Nephron progenitor cell (in vitro differentiated cells): ENCODE measurements at regions not wholly inside any gene's neighbourhood (a gene's known extent, or its start where the extent isn't known, plus 50 kb on each side); places are given as distances from the start of the nearest gene placed in this dataset.

Experiments
- DNase-seq: peaks from one replicate; pipeline ENCODE4 v3.0.0; 2021
- H3K27ac Mint-ChIP-seq: 2 replicates; pipeline ENCODE4 v1.8.0; 2021; ENCODE audit warnings: mild to moderate bottlenecking, moderate library complexity, mixed read lengths
- H3K27me3 Mint-ChIP-seq: 2 replicates; pipeline ENCODE4 v1.8.0; 2021; ENCODE audit warnings: mild to moderate bottlenecking, low read depth, mixed read lengths; ENCODE audit not compliant: poor library complexity
- H3K36me3 Mint-ChIP-seq: 2 replicates; pipeline ENCODE4 v1.8.0; 2021; ENCODE audit warnings: low read depth, mixed read lengths
- H3K4me1 Mint-ChIP-seq: 2 replicates; pipeline ENCODE4 v1.8.0; 2021; ENCODE audit warnings: mixed read lengths
- H3K4me3 Mint-ChIP-seq: 2 replicates; pipeline ENCODE4 v1.8.0; 2021; ENCODE audit warnings: mild to moderate bottlenecking, moderate library complexity, mixed read lengths
- H3K9me3 Mint-ChIP-seq: 2 replicates; pipeline ENCODE4 v1.8.0; 2021; ENCODE audit warnings: mild to moderate bottlenecking, moderate library complexity, mixed read lengths
- TF ChIP-seq, protein P1 (sequence below): fragments of 200-600 bp; sonication (generic); IDR thresholded peaks from 2 replicates; pipeline ENCODE4 v1.5.0; 2021; ENCODE audit warnings: antibody characterized with exemption

DNA sequence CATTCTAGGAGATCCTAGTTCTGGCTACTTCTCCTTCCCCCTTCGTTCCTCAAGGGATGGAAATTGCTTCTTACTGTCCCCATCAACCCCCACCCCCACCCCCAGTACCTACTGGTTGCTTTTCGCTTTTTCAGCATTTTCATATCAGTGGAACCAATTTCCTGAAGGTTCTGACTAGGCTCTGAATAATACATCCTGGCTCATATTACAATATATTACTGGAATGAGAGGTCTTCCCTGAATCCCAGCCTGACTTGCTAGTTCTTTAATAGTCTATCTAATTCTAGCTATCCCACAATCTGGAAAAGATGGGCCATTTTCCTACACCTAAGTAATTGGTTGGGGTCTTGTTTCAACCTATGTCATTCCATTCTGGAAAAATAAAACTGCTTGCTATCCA, 207.4 kb downstream of the COG6 start:
- no peak overlapping the region for H3K27ac Mint-ChIP-seq
- no peaks in the 10 kb centered on the region for H3K36me3 Mint-ChIP-seq
- DNase-seq = no peak
- H3K9me3 Mint-ChIP-seq = no peaks in the 10 kb centered on the region
- H3K4me1 Mint-ChIP-seq = no peaks in the 10 kb centered on the region
- H3K4me3 Mint-ChIP-seq = no peak overlapping the region
- TF ChIP-seq, protein P1, sequence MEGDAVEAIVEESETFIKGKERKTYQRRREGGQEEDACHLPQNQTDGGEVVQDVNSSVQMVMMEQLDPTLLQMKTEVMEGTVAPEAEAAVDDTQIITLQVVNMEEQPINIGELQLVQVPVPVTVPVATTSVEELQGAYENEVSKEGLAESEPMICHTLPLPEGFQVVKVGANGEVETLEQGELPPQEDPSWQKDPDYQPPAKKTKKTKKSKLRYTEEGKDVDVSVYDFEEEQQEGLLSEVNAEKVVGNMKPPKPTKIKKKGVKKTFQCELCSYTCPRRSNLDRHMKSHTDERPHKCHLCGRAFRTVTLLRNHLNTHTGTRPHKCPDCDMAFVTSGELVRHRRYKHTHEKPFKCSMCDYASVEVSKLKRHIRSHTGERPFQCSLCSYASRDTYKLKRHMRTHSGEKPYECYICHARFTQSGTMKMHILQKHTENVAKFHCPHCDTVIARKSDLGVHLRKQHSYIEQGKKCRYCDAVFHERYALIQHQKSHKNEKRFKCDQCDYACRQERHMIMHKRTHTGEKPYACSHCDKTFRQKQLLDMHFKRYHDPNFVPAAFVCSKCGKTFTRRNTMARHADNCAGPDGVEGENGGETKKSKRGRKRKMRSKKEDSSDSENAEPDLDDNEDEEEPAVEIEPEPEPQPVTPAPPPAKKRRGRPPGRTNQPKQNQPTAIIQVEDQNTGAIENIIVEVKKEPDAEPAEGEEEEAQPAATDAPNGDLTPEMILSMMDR = no peak
- H3K27me3 Mint-ChIP-seq = peaks cover 7% of the 10 kb centered on the region

- H3K4me1 Mint-ChIP-seq = no peaks in the 10 kb centered on the region
- peaks cover 4% of the 10 kb centered on the region for H3K27me3 Mint-ChIP-seq
- no peaks in the 10 kb centered on the region for H3K9me3 Mint-ChIP-seq
- TF ChIP-seq, protein P1 = no peak
- DNase-seq = no peak
- no peak overlapping the region for H3K27ac Mint-ChIP-seq
- H3K4me3 Mint-ChIP-seq = no peak overlapping the region
- no peaks in the 10 kb centered on the region for H3K36me3 Mint-ChIP-seq
Observed at GRCh38 chr13:39864221-39864620, 208.8 kb downstream of the COG6 start.

DNA sequence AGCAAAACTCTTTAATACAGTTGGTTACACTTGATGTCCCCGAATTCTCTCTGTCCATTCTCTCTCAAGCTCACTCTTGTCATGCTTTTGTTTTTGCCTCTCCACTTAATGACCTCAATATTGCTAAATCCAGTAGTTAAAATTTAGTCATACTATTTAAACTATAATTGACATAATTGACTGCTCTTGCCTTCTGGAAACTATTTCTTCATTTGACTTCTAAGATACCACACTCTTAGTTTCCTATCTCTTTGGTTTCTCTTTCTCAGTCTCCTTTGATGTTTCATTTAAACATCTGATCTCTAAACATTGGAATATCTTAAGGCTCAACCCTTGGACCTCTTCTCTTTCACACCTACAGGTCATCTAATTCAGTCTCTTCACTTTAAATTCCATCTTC, 211.3 kb downstream of the COG6 start:
- Mint-ChIP-seq H3K27me3 (peaks cover 8% of the 10 kb centered on the region), H3K4me3 (no peak overlapping the region)

GRCh38 chr13:39867807-39868206, 212.3 kb downstream of the COG6 start:
- TF ChIP-seq, protein P1 = no peak
- Mint-ChIP-seq H3K4me3 (no peak overlapping the region), H3K4me1 (no peaks in the 10 kb centered on the region), H3K27me3 (peaks cover 8% of the 10 kb centered on the region), H3K36me3 (no peaks in the 10 kb centered on the region), H3K9me3 (no peaks in the 10 kb centered on the region), H3K27ac (no peak overlapping the region)
- DNase-seq = no peak

More for the DNA sequence above, 211.3 kb downstream of the COG6 start:
- no peaks in the 10 kb centered on the region for H3K9me3 Mint-ChIP-seq
- no peak for DNase-seq
- H3K27ac Mint-ChIP-seq = no peak overlapping the region
- H3K4me1 Mint-ChIP-seq = no peaks in the 10 kb centered on the region
- TF ChIP-seq, protein P1 = no peak
- no peaks in the 10 kb centered on the region for H3K36me3 Mint-ChIP-seq

GRCh38 chr13:39870197-39870747, 214.8 kb downstream of the COG6 start:
- H3K9me3 Mint-ChIP-seq = no peaks in the 10 kb centered on the region
- no peak for DNase-seq
- H3K27me3 Mint-ChIP-seq = peaks cover 8% of the 10 kb centered on the region
- no peak overlapping the region for H3K27ac Mint-ChIP-seq
- peaks cover 14% of the 10 kb centered on the region for H3K4me1 Mint-ChIP-seq
- TF ChIP-seq, protein P1 = no peak
- no peak overlapping the region for H3K4me3 Mint-ChIP-seq
- H3K36me3 Mint-ChIP-seq = no peaks in the 10 kb centered on the region

DNA sequence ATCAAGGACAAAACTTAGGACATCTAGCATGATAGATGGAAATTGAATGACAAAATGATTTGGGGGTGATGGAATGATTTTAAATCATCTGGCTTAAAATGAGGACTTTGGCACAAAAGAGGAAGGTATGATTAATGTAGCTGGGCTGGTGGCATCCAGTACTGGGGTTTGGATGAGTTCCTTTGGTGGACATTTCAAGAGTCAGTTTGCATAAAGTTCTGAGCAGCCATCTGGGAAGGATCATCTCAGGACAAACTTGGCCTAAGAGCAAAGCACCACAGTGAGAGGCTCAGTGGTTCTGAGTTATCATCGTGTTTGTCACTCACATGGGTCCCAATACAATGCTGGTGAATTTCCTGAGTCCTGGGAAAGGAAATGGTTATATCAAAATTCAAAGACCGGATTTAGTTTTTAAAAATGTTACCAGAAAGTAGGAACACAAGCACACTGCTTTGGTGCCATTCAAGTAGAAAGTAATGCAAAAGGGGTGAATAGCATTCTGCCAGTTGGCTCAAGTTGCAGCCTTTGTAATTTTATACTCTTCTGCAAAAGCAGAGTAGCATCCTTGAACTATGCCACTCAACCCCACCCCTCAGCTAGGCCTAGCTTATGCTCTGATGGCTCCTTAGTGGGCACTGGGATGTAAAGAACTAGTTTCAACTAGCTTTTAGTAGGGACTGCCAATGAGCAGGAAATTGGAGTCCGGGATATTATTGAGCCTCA, 219.0 kb downstream of the COG6 start:
- Mint-ChIP-seq H3K9me3 (no peaks in the 10 kb centered on the region), H3K36me3 (no peaks in the 10 kb centered on the region), H3K27ac (no peak overlapping the region), H3K4me3 (no peak overlapping the region), H3K27me3 (peaks cover 8% of the 10 kb centered on the region), H3K4me1 (peaks cover 27% of the 10 kb centered on the region)
- TF ChIP-seq, protein P1 = no peak
- DNase-seq = no peak
